8988T (cell line): ENCODE measurements at regions not wholly inside any gene's neighbourhood (a gene's known extent, or its start where the extent isn't known, plus 50 kb on each side); places are given as distances from the start of the nearest gene placed in this dataset.
"Not testable (repeated sequence)": the region's sequence is repeated elsewhere in the genome, so short reads cannot be mapped to it uniquely, and the experiment has no call there.

Source experiments
- DNase-seq: peaks from one replicate; pipeline ENCODE4 v3.0.0; 2011

DNA sequence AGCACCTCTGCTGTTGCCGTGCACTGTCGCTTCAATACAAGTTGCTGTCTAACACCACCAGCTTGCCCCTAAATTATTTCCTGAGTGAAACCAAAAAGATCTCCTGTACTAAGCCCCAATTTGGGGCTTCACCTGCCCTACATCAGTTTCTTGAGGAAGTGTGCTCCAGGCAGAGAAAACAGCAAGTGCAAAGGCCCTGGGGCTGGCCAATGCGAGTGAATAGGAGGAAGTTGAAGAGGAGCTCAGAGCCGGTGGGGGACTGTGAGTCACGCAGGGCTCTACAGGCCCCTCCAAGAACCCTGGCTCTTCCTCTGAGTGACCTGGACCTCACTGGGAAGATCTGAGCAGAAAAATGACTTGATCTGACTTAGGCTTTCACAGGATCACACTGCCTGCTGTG is 117.2 kb downstream of the IPO8 start:
- no peak for DNase-seq

DNA sequence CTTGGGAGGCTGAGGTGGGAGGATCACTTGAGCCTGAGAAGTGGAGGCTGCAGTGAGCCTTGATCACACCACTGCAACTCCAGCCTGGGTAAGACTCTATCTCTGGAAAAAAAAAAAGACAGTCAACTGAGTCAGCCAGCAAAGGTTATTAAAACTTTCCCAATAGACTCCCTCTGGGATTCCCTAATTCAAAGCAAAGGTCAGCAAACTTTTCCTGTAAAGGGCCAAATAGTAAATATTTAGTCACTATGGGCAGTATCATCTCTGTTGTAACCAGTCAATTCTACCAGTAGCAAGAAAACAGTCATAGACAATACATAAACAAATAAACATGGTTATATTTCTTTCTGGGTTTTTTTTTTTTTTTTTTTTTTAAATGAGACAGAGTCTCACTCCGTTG is 122.5 kb downstream of the IPO8 start:
- no peak for DNase-seq

- no peak for DNase-seq
These were observed 125.3 kb downstream of the IPO8 start for GRCh38 chr12:30570211-30570890.

GRCh38 chr12:30569426-30569825 is 126.2 kb downstream of the IPO8 start:
- DNase-seq: no peak

DNA sequence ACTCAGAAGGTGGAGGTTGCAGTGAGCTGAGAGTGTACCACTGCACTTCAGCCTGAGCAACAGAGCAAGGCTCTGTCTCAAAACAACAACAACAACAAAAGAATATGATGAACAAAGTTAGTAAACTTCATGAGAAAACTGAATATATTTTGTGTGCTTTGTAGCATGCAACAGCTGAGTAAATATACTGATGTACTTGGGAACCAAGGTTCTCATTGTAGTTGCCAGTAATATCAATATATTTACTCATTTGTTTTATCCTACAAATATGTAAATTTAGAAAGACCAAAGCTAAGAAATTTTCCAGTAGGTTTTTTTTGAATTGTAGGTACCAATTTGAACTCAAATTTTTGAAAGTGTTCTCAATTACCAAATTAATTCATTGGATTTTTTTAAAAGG is 127.2 kb downstream of the IPO8 start:
- DNase-seq: no peak

DNA sequence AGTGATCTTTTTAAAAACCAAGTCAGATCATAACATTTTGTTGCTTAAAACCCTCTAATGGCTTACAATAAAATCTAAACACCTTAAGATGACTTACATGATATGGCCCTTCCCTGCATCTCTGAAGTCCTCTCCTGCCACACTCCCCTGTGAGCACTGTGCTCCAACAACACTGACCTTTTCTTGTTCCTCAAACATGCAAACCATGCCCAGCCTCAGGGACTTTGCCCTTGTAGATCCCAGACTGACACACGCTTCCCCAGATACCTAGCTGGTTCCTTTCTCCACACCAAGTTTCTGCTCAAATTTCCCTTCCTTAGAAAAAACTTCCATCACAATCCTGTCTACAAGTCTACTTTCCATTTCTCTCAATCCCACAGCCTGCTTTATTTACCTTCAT is 128.6 kb downstream of the IPO8 start:
- no peak for DNase-seq

- no peak for DNase-seq
These were observed 131.3 kb downstream of the IPO8 start for GRCh38 chr12:30564394-30564793.

GRCh38 chr12:30548203-30548602 is 147.5 kb downstream of the IPO8 start:
- no peak for DNase-seq

GRCh38 chr12:30546121-30546520 is 149.5 kb downstream of the IPO8 start:
- no peak for DNase-seq

GRCh38 chr12:30544704-30545103 is 151.0 kb downstream of the IPO8 start:
- not testable (repeated sequence) for DNase-seq

DNA sequence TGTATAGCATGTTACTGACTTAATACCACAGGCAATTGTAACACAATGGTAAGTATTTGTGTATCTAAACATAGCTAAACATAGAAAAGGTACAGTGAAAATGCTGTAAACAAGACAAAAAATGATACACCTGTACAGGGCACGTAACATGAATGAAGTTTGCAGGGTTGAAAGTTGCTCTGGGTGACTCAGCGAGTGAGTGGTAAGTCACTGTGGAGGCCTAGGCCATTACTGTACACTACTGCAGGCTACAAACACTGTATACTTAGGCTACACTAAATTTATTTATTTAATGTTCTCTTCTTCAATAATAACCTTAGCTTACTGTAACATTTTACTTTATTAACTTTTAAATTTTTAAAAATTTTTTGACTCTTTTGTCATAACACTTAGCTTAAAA is 158.4 kb downstream of the IPO8 start:
- no peak for DNase-seq

DNA sequence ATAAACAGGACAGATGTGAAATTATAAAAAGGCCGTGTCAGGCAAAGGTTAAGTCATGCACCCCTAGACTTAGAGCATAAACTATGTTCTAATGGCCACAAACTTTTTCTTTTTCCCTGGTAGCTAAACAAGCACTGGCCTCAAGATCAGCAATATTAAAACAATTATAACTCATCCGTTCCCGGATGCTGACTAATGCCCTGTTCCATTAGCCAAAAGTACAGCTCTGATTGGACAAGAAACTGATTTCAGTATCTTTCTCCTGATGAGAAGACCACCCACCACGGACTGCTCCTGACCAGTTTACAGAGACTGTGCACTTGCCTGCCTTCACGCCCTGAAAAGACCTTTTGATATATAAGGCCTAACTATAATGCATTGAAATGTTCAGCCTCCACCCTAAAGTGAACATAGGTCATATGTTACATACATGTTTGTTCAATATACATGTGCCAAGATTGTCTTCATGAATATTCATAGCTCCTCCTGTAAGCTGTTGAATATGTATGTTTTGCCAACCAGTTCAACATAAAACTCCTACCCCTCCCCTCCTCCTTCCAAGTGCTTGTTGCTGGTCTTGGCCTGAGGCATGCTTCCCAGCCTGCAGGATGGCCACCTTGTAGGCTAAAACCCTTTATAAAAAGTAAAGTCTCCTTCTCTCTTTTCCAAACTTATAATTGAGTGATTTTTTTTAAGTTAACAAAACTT is 162.0 kb downstream of the IPO8 start:
- no peak for DNase-seq

DNA sequence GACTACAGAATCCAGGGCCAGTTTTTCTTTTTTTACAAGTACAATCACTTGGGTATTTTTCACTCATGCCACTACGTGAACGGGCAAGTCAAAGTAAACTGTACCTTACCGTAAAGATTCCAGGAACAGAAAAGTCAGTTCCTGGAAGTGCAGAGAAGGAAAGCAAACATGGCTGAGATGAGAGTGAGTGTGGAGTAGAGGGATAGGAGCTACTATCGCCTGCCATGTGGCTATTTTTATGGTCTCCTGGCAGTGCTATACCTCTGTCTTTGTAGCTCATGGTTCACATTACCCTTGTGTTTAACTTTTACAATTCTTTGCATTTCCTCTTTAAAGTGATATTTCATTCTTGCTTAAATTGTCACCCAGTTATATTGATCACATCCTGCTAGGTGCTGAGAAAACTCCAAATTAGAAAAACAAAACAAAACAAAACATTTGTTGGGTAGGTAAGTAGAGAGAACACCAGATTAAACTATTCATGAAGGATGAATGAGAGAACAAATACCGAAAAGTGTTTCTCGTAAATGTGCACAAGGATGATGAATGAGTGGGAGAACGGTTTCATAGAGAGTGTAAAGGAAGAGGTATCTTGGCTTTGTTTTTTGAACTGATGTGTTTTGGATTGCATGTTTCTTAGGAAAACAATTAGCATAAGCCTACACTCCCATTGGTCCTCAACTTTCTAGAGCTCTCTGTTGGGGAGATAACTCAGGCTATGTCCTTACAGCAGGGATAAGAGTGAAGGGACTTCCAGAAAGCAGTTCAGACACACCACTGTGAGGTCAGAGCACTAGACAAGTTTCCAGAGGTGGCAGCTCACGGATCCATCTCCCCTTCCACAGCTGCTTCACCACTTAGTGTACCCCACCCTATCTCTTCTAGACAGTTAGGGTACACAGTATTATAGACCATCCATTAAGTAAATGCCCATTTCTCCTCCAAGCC is 163.7 kb downstream of the IPO8 start:
- DNase-seq: no peak

DNA sequence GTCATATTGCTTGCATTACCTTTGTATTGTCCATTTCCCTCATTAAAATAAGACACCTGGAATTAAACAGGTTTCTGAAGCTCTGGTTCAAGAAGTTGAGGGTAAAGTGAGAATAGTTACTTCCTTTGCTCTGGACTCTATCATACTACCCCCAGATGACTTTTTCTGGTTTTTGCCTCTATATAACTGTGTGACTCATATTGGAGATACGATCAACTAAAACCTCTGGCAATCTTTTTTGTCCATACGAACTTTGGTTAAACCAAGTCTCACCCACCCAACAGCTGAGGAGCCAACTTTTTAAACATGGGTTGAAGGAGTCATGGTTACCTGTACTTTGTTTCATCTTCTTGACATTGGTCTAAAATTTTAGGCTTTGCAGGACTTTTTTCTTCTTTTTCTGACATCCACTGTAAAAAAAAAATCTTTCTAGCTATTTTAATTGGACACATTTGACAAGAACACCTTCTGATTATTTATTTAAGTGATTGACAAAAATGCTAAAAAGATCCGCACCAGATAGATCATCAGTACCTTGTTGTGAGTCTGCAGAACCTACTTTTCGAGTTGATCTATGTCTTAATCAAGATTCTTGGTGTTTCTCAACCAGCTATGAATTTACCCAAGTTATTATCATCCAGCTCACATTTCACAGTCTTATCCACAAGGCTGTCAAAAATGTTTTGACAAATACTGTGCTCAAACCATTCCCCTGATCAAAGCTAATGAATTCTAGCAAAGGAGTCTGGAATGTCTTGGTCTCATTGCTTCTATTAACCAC is 166.0 kb downstream of the IPO8 start:
- no peak for DNase-seq

GRCh38 chr12:30525171-30525570 is 170.5 kb downstream of the IPO8 start:
- DNase-seq: no peak

GRCh38 chr12:30520285-30520684 is 175.4 kb downstream of the IPO8 start:
- not testable (repeated sequence) for DNase-seq

GRCh38 chr12:30519535-30519934 is 176.1 kb downstream of the IPO8 start:
- DNase-seq: no peak

- DNase-seq: no peak
These were observed 178.3 kb downstream of the IPO8 start for GRCh38 chr12:30517320-30517719.

- no peak for DNase-seq
These were observed 180.3 kb downstream of the IPO8 start for GRCh38 chr12:30515351-30515750.

- no peak for DNase-seq
These were observed 181.0 kb downstream of the IPO8 start for GRCh38 chr12:30514666-30515065.

GRCh38 chr12:30508205-30508967 is 187.3 kb downstream of the IPO8 start:
- DNase-seq: no peak

- no peak for DNase-seq
These were observed 188.1 kb downstream of the IPO8 start for GRCh38 chr12:30507576-30507975.
